Activated naive CD8-positive, alpha-beta T cell treated with anti-CD3 and anti-CD28 coated beads for 36 hours (primary cell): ENCODE measurements at regions not wholly inside any gene's neighbourhood (a gene's known extent, or its start where the extent isn't known, plus 50 kb on each side); places are given as distances from the start of the nearest gene placed in this dataset.

ENCODE experiments used
- DNase-seq: peaks from one replicate; pipeline ENCODE4 v3.0.0; 2021
- H3K27ac Mint-ChIP-seq: one replicate; pipeline ENCODE4 v1.8.0; 2022; ENCODE audit warnings: mild to moderate bottlenecking, moderate library complexity, mixed read lengths
- H3K27me3 Mint-ChIP-seq: one replicate; pipeline ENCODE4 v1.8.0; 2022; ENCODE audit warnings: mild to moderate bottlenecking, mixed read lengths
- H3K36me3 Mint-ChIP-seq: one replicate; pipeline ENCODE4 v1.8.0; 2021; ENCODE audit warnings: mild to moderate bottlenecking, mixed read lengths
- H3K4me1 Mint-ChIP-seq: one replicate; pipeline ENCODE4 v1.8.0; 2021; ENCODE audit warnings: mixed read lengths
- H3K4me3 Mint-ChIP-seq: one replicate; pipeline ENCODE4 v1.8.0; 2022; ENCODE audit warnings: mild to moderate bottlenecking, moderate library complexity, mixed read lengths
- H3K9me3 Mint-ChIP-seq: one replicate; pipeline ENCODE4 v1.8.0; 2022; ENCODE audit warnings: mixed read lengths

DNA sequence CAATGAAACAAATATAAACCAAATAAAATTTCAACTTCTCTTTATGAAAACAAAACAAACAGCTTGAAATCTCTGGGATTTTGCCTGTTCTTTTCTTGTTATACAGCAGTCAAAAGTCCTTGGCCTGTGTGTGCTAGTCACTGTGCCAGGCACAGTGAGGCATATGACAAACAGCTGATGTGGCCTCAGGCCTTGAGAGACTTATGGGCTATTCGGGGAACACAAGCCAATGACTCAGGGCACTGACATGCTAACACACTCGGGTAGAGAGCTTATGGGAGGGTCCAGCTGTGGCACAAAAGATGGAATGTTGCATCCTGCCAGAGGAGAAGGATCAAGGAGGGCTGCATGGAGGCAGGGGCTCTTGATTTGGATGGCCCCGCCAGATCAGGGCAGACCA, 95.4 kb upstream of the NKX2-2 start:
- Mint-ChIP-seq H3K4me1 (no peaks in the 10 kb centered on the region), H3K9me3 (peaks cover 9% of the 10 kb centered on the region), H3K4me3 (no peak overlapping the region), H3K36me3 (no peaks in the 10 kb centered on the region), H3K27me3 (peaks cover 32% of the 10 kb centered on the region), H3K27ac (no peak overlapping the region)
- no peak for DNase-seq

DNA sequence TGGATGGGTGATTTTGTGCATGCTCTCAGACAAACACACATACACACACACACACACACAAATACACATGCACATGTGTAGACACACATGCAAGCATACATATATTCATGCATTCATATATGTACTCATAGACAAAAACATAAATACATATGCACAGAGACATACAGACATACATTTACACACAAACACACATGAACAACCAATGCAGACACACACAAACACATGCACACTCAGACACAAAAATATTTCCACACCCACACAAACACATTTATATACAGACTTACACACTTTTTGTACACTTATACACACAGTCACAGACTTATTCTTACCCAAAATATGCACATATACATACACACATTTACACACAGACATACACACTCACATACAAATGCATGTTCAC, 94.9 kb upstream of the NKX2-2 start:
- no peak overlapping the region for H3K27ac Mint-ChIP-seq
- no peak overlapping the region for H3K4me3 Mint-ChIP-seq
- H3K9me3 Mint-ChIP-seq = peaks cover 9% of the 10 kb centered on the region
- no peaks in the 10 kb centered on the region for H3K36me3 Mint-ChIP-seq
- peaks cover 27% of the 10 kb centered on the region for H3K27me3 Mint-ChIP-seq
- no peaks in the 10 kb centered on the region for H3K4me1 Mint-ChIP-seq
- no peak for DNase-seq

DNA sequence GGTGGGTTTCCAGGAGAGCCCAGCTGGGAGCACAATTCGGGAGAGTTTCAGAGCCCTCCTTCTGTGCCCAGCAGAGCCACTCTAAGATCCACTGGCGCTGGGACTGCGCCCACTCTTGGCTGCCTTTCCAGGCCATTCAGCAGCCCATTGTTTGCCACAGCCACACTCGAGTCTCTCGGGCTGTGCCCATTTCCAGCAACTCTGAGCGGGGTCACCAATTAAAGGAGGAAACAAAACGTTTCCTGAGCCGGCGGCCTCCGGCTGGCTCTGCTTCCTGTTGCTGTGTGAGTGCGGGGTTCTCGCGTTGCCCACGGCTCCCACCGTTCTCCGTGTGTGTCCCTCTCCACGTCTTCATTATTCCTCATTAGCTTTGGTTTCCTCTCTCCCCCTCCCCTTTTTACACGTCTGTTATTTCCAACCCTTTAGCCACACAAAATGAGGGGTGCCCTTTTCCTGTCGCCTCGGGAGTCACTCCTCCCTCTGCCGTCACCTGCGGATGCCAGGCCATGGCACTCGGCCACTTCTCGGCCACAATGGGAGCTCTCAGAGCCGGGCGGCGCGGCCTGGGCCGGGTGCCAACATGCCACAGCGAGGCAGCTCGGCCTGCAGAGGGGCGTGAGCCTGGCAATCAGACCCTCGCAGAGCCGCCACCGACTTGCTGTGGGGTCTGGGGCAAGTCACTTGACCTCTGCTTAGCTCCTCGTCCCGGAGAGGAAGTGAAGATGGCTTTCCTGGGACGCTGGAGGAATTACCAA, 94.3 kb upstream of the NKX2-2 start:
- no peak overlapping the region for H3K27ac Mint-ChIP-seq
- no peak overlapping the region for H3K4me3 Mint-ChIP-seq
- peaks cover 23% of the 10 kb centered on the region for H3K27me3 Mint-ChIP-seq
- peaks cover 9% of the 10 kb centered on the region for H3K9me3 Mint-ChIP-seq
- no peaks in the 10 kb centered on the region for H3K36me3 Mint-ChIP-seq
- H3K4me1 Mint-ChIP-seq = no peaks in the 10 kb centered on the region
- DNase-seq = no peak

DNA sequence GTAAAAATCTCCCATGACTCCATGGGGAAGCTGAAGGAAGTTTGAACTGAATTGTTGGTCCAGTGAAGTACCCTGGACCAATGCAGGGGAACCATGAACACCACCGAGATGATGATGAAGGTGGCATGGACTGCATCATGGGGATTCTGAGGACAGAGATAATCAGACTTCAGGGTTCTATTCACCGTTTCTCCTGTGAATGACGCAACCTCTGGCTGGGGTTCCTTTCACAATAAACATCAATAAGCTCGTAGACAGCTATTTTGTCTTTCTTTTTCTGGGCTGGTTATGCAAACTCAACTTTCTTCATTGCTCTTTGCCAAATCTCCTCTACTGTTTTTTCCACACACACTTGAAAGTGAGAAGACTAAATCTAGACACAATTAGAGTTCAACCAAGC, 87.9 kb upstream of the NKX2-2 start:
- Mint-ChIP-seq H3K27ac (no peak overlapping the region), H3K36me3 (no peaks in the 10 kb centered on the region)

DNA sequence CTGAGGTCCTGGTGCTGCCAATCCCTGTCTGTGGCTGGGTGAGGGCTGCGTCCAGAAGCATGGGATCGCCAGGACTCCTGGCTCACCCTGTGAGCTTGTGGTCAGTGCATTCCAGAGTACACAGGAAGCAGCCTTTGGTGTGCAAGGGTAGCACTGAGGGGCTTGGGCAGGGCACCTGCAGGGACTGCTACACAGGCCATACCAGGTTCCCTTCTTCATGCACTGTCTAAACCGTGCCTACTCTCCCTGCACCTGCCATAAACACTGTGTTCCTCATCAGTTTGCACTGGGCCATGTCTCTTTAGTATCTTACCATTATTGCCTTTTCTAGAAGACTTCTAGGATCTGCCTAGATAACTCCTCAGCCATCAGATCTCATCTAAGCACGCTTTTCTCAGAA, 72.8 kb upstream of the NKX2-2 start:
- Mint-ChIP-seq H3K4me1 (no peaks in the 10 kb centered on the region), H3K27me3 (peaks cover 11% of the 10 kb centered on the region), H3K4me3 (no peak overlapping the region), H3K9me3 (no peaks in the 10 kb centered on the region), H3K27ac (no peak overlapping the region), H3K36me3 (no peaks in the 10 kb centered on the region)
- DNase-seq = no peak

More for the DNA sequence above, 87.9 kb upstream of the NKX2-2 start:
- no peak for DNase-seq
- Mint-ChIP-seq H3K9me3 (peaks cover 12% of the 10 kb centered on the region), H3K27me3 (peaks cover 12% of the 10 kb centered on the region), H3K4me3 (no peak overlapping the region), H3K4me1 (no peaks in the 10 kb centered on the region)

DNA sequence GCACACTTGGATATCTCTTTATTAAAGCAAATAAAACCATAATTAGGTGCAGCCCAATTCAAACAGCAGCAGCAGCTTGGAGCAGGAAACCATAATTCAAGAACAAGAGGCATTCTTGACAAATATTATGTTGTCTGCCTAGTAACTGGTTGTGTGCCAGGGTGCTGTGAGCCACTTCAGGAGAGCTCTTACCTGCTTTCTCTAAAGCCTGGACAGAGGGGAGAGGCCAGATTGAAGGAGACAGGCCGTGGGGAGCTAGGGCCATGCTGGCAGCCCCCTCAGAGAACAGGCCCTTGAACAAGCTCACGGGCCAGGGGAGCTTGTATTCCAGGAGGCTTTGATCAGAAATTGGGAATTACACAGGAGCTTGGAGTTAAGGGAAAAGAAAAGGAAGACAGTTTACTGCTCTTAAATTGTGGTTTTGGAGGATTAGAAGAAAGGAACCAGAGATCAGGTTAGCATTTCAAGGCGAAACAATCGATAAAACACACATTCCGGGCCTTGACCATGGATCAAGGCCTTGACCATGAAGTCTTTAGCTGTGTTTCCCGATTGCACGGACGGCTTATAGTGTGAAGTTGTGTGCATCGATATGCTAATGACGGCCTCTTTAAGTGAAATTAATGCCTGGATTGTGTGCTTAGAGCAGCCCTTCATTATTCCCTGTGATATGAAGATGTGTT, 69.8 kb upstream of the NKX2-2 start:
- Mint-ChIP-seq H3K9me3 (no peaks in the 10 kb centered on the region), H3K36me3 (no peaks in the 10 kb centered on the region), H3K27ac (no peak overlapping the region), H3K4me3 (no peak overlapping the region), H3K27me3 (peaks cover 12% of the 10 kb centered on the region), H3K4me1 (no peaks in the 10 kb centered on the region)
- no peak for DNase-seq

DNA sequence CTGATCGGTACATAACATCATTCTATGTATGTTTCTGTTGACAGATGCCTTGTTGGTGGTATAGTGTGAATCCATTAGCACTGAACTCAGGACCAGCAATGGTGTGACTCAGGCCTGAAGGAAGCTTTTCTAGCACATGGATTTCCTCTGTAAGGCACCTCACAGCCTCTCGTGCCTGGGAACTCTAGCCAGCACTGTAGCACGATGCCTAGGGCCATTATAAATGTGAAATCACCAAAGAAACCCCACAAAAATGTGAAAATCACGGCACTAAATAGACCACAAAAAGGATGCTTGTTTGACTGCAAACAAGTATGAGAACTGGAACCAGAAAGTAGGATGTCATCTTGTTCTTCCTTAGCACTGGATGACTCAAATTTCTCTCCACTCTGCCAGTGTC, 63.7 kb upstream of the NKX2-2 start:
- Mint-ChIP-seq H3K4me1 (no peaks in the 10 kb centered on the region), H3K36me3 (no peaks in the 10 kb centered on the region), H3K27me3 (peaks cover 21% of the 10 kb centered on the region), H3K4me3 (no peak overlapping the region), H3K9me3 (no peaks in the 10 kb centered on the region), H3K27ac (no peak overlapping the region)
- DNase-seq = no peak

DNA sequence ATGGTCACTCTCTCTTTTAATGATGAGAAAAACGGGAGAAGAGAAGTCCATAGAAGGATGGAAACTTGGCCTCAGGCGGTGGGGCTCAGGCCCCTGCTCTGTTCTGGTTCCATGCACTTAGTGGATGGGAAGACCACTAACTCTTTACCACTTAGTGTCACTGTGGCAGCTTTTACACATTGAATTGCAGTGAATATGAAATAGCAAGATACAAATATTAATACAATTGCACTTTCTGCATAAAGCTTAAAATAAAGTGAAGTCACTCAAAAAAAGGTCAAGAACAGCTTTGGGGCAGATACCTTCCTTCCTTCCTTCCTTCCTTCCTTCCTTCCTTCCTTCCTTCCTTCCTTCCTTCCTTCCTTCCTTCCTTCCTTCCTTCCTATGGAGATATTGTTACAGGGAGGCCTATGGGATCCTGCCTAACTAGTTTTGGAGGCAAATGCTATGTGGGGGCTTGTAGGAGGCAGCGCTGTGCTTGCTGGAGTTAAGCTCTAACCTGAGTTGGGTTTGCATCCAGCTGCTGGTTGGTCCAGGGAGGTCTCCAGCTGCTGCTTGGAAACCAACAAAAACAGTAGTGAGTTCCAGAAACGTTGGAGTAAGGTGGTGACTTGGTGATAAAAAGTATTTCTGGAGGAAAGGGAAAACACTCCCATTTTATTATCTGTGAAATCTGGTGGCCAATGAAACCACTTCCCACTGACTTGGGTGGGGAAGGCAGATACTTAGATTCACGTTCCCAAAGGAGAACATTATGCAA, 62.3 kb upstream of the NKX2-2 start:
- Mint-ChIP-seq H3K36me3 (no peaks in the 10 kb centered on the region), H3K4me3 (no peak overlapping the region), H3K4me1 (peaks cover 2% of the 10 kb centered on the region), H3K9me3 (no peaks in the 10 kb centered on the region), H3K27ac (no peak overlapping the region), H3K27me3 (peaks cover 23% of the 10 kb centered on the region)
- DNase-seq = no peak

DNA sequence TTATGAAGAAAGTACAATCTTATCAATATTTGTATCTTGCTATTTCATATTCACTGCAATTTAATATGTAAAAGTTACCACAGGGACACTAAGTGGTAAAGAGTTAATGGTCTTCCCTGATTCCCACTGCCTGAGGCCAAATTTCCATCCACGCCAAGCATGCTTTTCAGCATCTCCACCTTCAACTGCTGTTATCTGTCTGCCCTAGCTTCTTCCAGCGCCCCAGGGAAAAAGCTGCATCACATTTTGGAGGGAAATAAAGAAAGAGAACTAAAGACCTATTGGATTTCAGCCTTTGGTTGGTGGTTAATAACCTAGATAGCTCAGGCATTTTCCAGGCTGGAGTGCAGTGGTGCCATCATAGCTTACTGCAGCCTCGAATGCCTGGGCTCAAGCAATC, 61.3 kb upstream of the NKX2-2 start:
- no peak for DNase-seq
- Mint-ChIP-seq H3K27ac (no peak overlapping the region), H3K27me3 (peaks cover 27% of the 10 kb centered on the region), H3K36me3 (no peaks in the 10 kb centered on the region), H3K4me3 (no peak overlapping the region), H3K9me3 (no peaks in the 10 kb centered on the region), H3K4me1 (peaks cover 9% of the 10 kb centered on the region)

DNA sequence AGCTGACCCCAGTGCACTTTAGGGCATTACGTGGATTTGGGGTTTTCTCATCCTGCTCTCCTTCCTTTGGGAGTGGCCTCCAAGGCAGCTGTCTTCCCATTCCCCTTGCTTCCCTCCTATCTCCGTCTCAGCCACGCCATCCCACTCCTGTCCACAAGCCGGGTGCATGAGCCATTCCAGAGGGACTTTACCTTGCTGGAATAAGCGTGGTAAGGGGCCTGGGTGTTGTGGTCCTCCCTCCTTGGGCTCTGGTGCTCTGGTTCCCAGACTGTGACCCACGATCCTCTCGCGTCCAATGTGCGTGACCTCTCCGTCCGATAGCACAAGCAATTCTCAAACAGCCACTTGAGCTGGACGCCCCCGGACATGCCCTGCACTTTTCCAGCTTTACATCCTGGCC, 60.6 kb upstream of the NKX2-2 start:
- Mint-ChIP-seq H3K27me3 (peaks cover 33% of the 10 kb centered on the region), H3K36me3 (no peaks in the 10 kb centered on the region), H3K27ac (no peak overlapping the region), H3K4me1 (peaks cover 9% of the 10 kb centered on the region), H3K9me3 (no peaks in the 10 kb centered on the region), H3K4me3 (no peak overlapping the region)
- DNase-seq = no peak

DNA sequence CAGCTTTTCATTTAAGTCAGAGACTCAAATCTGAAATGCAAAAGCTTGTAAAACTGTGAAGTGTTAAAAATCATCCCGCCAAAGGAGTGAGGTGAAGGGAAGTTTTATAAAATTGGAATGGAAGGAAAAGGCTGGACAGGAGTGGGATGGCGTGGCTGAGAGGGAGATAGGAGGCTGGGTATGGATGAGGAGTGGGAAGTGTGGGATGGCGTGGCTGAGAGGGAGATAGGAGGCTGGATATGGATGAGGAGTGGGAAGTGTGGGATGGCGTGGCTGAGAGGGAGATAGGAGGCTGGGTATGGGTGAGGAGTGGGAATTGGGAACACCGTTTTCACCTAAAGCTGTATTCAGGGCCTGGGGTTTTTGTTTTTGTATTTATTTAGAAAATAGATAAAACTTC, 59.4 kb upstream of the NKX2-2 start:
- H3K36me3 Mint-ChIP-seq = no peaks in the 10 kb centered on the region

DNA sequence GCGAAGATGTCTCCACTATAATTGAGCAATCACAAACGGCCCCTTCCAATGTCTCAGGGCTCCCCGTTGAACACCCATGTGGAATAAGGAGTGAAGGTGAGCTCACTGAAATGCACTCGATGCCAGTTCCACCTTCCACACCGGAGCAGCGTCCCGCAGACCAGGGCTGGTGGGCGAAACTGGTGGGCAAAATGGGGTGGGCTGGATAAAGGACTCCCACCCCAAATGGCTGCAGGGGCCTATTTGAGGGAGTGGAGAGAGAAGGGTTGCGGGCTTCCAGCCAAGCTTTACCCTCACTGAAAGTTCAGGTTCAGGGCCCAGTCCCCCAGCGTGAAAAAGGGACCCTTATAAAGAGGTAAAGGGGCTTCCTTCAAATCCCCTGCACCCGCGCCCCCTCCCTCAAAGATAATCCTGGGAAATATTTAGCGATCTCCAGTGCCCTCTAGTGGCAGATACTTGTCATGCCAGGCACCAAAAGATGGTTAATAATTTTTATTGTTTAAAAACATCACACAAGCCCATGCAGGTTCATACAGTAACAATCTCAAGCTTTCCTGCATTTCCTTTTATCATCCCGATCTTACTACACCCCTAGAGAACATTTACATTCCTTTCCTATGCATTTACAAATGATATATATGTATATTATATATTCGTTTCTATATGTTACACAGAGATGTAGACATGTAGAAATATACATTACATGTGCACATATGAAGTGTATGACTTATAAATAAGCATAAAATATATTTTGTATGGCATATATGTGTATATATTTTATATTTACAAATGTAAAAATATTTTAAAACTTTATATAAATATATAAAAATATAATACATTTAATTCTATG, 58.2 kb upstream of the NKX2-2 start:
- H3K4me3 Mint-ChIP-seq = no peak overlapping the region
- no peak for DNase-seq
- peaks cover 43% of the 10 kb centered on the region for H3K27me3 Mint-ChIP-seq
- H3K9me3 Mint-ChIP-seq = no peaks in the 10 kb centered on the region
- no peaks in the 10 kb centered on the region for H3K36me3 Mint-ChIP-seq
- H3K4me1 Mint-ChIP-seq = peaks cover 9% of the 10 kb centered on the region
- no peak overlapping the region for H3K27ac Mint-ChIP-seq

More for the DNA sequence above, 59.4 kb upstream of the NKX2-2 start:
- H3K4me3 Mint-ChIP-seq = no peak overlapping the region
- H3K27ac Mint-ChIP-seq = no peak overlapping the region
- peaks cover 9% of the 10 kb centered on the region for H3K4me1 Mint-ChIP-seq
- no peak for DNase-seq
- H3K9me3 Mint-ChIP-seq = no peaks in the 10 kb centered on the region
- peaks cover 39% of the 10 kb centered on the region for H3K27me3 Mint-ChIP-seq

DNA sequence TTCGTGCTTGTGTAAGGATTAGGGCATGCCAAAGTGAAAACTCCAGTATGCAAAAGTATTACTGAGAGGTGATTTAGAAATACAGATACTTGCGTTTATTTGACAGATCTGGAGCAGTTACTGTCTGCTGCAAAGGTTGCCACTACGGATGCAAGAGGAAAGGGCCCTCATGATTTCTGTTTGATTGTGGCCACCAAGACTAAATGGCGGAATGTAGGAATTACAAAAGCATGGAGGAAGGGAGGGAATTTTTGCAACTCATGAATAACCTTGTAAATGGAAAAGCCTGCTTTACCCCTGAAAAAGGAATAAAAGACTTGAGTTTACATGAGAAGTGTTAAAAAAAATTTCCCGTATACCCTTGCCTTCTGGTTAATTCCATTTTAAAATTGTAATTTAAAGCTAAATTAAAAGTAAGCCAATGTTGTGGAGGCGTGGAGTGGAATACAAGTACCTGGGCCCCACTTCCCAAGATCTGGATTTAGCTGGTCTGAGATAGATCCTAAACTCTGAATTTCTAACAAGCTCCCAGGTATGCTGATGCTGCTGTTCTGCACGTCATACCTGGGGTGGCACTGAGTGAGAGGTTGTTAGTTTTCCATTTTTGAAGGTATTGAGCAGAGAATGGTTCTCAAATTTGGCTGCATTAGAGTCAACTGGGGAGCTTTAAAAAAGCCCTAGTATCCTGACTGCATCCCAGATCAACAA, 56.6 kb upstream of the NKX2-2 start:
- no peak for DNase-seq
- Mint-ChIP-seq H3K9me3 (no peaks in the 10 kb centered on the region), H3K27me3 (peaks cover 46% of the 10 kb centered on the region), H3K4me3 (no peak overlapping the region), H3K36me3 (no peaks in the 10 kb centered on the region), H3K27ac (no peak overlapping the region), H3K4me1 (peaks cover 9% of the 10 kb centered on the region)

DNA sequence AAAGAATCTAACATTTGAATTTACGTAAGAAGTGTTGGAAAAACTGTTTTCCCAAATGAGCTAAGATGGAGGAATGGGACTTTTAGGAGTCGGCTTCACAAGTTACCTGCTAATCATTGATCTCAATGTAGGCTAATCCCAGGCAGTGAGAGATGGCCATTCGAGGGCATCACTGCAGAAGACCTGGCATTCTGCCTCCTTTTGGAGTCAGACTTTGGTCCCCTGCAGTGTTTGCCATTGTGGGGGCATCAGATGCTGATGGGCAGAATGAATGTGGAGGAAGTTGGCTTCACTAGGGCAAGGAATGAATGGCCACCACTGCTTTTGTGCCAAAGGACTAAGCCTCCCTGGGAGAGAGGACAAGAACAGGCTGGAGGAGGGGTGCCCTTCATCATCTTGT, 55.7 kb upstream of the NKX2-2 start:
- Mint-ChIP-seq H3K36me3 (no peaks in the 10 kb centered on the region), H3K9me3 (no peaks in the 10 kb centered on the region), H3K27ac (no peak overlapping the region), H3K27me3 (peaks cover 46% of the 10 kb centered on the region), H3K4me3 (no peak overlapping the region), H3K4me1 (peaks cover 9% of the 10 kb centered on the region)
- no peak for DNase-seq
